ENCODE measurements at regions not wholly inside any gene's neighbourhood (a gene's known extent, or its start where the extent isn't known, plus 50 kb on each side); places are given as distances from the start of the nearest gene placed in this dataset.

DNA sequence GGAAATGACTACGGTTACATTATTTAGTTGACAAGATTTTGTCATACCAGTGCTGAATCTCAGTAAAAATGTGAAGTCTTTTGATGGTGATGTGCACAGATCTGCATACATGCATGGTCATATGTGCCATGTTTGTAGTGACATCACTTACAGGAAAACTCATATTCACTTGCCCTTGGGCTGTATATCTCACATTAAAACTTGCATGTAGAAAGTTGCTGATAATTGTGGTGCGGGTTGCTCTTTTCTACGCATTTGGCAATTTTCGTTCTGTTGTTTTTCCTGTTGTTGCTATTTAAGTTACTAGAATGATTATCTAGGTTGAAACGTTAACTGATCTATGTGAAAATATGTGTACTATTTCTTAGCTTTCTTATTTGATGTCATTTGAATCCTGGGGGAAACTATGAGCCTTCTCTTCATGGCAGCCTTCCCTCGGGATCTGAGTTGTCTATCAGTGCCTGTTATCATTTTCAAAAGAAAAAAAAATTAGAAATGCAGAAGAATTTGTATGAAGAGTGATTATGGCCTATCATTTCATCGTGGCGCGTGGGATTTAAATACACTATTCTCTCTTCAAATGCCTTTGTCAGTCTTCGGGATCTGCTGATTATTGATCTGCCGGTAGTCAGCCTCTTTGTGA lies 296.6 kb downstream of the TMX3 start:
- ATAC-seq (no peak), DNase-seq (no peak)
- H3K36me3 ChIP-seq (ENCODE audit: low read depth): no peaks in the 10 kb centered on the region
- H3K9me3 ChIP-seq: no peaks in the 10 kb centered on the region
- intact Hi-C loops (cut with DNase I, micrococcal nuclease): no loop called here
- no peak for TF ChIP-seq CTCF (IDR thresholded peaks at IDR 0.05)
- H3K4me3 ChIP-seq: no peak overlapping the region
- H3K4me1 ChIP-seq (ENCODE audit: low read depth): no peaks in the 10 kb centered on the region

- no peak overlapping the region for H3K4me3 ChIP-seq
- H3K4me1 ChIP-seq (ENCODE audit: low read depth): no peaks in the 10 kb centered on the region
- H3K9me3 ChIP-seq: no peaks in the 10 kb centered on the region
- H3K36me3 ChIP-seq (ENCODE audit: low read depth): no peaks in the 10 kb centered on the region
- intact Hi-C loops (cut with DNase I, micrococcal nuclease): no loop called here
- no peak for DNase-seq
- TF ChIP-seq CTCF (IDR thresholded peaks at IDR 0.05): no peak
- ATAC-seq: no peak
These were observed 297.1 kb downstream of the TMX3 start for GRCh38 chr18:68417826-68418225.

GRCh38 chr18:68417166-68417799 lies 297.6 kb downstream of the TMX3 start:
- no peak for TF ChIP-seq CTCF (IDR thresholded peaks at IDR 0.05)
- no peak for ATAC-seq
- intact Hi-C loops (cut with DNase I, micrococcal nuclease): no loop called here
- no peaks in the 10 kb centered on the region for H3K9me3 ChIP-seq
- no peak overlapping the region for H3K4me3 ChIP-seq
- H3K36me3 ChIP-seq (ENCODE audit: low read depth): no peaks in the 10 kb centered on the region
- no peak for DNase-seq
- no peaks in the 10 kb centered on the region for H3K4me1 ChIP-seq (ENCODE audit: low read depth)

- H3K9me3 ChIP-seq: no peaks in the 10 kb centered on the region
- intact Hi-C loops (cut with DNase I, micrococcal nuclease): no loop called here
- ATAC-seq (no peak), DNase-seq (no peak)
- no peak overlapping the region for H3K4me3 ChIP-seq
- H3K36me3 ChIP-seq (ENCODE audit: low read depth): no peaks in the 10 kb centered on the region
- no peaks in the 10 kb centered on the region for H3K4me1 ChIP-seq (ENCODE audit: low read depth)
- TF ChIP-seq CTCF (IDR thresholded peaks at IDR 0.05): no peak
These were observed 300.5 kb downstream of the TMX3 start for GRCh38 chr18:68414407-68414806.

GRCh38 chr18:68409576-68409975 lies 305.3 kb downstream of the TMX3 start:
- H3K9me3 ChIP-seq: no peaks in the 10 kb centered on the region
- H3K4me1 ChIP-seq (ENCODE audit: low read depth): no peaks in the 10 kb centered on the region
- no peak overlapping the region for H3K4me3 ChIP-seq
- ATAC-seq: no peak
- intact Hi-C loops (cut with DNase I, micrococcal nuclease): no loop called here
- TF ChIP-seq CTCF (IDR thresholded peaks at IDR 0.05): no peak
- no peaks in the 10 kb centered on the region for H3K36me3 ChIP-seq (ENCODE audit: low read depth)
- DNase-seq: no peak
